ENCODE measurements at regions not wholly inside any gene's neighbourhood (a gene's known extent, or its start where the extent isn't known, plus 50 kb on each side); places are given as distances from the start of the nearest gene placed in this dataset.

DNA sequence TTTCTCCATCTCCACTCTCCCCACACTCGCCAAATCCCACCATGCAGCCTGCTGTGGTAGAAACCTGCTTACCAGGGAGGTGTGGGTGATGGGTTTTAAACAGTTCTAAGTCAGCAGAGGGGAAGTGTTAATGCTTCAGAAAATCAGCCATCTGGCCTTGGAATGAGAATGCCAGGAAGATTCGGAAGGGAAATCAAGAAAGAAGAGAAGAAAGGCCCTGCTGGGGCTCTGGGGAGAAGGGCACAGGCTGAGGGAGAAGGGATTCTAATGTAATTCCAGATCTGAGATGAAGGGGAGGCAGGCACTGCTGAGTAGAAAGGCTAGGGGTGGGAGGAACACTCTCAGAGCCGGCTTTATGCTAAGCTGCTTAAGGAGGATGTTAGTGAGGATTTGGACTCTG lies 434.7 kb upstream of the DMAC1 start:
- no peaks in the 10 kb centered on the region for H3K4me1 ChIP-seq
- TF ChIP-seq POLR2AphosphoS5 (IDR thresholded peaks at IDR 0.05) (no peak), POLR2A (IDR thresholded peaks at IDR 0.05) (no peak), EP300 (IDR thresholded peaks at IDR 0.05; ENCODE audit: low read depth) (no peak)
- TF ChIP-seq, protein P1, sequence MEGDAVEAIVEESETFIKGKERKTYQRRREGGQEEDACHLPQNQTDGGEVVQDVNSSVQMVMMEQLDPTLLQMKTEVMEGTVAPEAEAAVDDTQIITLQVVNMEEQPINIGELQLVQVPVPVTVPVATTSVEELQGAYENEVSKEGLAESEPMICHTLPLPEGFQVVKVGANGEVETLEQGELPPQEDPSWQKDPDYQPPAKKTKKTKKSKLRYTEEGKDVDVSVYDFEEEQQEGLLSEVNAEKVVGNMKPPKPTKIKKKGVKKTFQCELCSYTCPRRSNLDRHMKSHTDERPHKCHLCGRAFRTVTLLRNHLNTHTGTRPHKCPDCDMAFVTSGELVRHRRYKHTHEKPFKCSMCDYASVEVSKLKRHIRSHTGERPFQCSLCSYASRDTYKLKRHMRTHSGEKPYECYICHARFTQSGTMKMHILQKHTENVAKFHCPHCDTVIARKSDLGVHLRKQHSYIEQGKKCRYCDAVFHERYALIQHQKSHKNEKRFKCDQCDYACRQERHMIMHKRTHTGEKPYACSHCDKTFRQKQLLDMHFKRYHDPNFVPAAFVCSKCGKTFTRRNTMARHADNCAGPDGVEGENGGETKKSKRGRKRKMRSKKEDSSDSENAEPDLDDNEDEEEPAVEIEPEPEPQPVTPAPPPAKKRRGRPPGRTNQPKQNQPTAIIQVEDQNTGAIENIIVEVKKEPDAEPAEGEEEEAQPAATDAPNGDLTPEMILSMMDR (IDR thresholded peaks at IDR 0.05) = no peak
- WGBS, 2 donors (ENCODE audit: low coverage in 1 of 2) = 72 to 80% methylated on average over 3 of the region's 3 CpGs
- no peak for DNase-seq
- no peak overlapping the region for H3K4me3 ChIP-seq
- H3K27ac ChIP-seq = no peak overlapping the region
- in situ Hi-C loops (cut with MboI; ENCODE audit: low pct_ligation_motif_present in 1 of 4, low pct_unique_long_range_greater_than_20kb in 1 of 4, low sequenced_read_pairs in 3 of 4) (no loop called here), intact Hi-C loops (cut with DNase I; ENCODE audit: low total_unique reads) (no loop called here)
- no peaks in the 10 kb centered on the region for H3K36me3 ChIP-seq
- H3K9me3 ChIP-seq = no peaks in the 10 kb centered on the region
- no peaks in the 10 kb centered on the region for H3K27me3 ChIP-seq

DNA sequence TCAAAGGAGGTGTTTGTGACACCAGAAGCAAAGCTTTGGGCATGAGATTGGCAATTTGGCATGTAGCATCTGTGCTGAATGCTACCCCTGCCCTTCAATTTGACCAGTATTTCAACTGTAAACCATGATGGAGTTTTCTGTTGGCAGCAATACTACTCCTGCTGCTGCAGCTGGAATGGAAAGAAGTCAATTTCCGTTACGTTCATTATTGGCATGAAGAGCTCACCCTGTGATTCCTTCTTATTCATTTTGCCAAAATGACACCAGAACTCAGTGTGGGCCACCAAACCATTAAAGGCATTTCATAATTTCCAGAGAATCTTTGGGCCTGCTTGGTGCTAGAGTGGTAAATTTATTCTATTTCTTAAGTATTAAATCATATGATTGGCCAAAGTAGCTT lies 433.1 kb upstream of the DMAC1 start:
- in situ Hi-C loops (cut with MboI; ENCODE audit: low pct_ligation_motif_present in 1 of 4, low pct_unique_long_range_greater_than_20kb in 1 of 4, low sequenced_read_pairs in 3 of 4) (no loop called here), intact Hi-C loops (cut with DNase I; ENCODE audit: low total_unique reads) (no loop called here)
- no peaks in the 10 kb centered on the region for H3K9me3 ChIP-seq
- no peak overlapping the region for H3K4me3 ChIP-seq
- no peaks in the 10 kb centered on the region for H3K4me1 ChIP-seq
- H3K27me3 ChIP-seq = no peaks in the 10 kb centered on the region
- DNase-seq = no peak
- no peaks in the 10 kb centered on the region for H3K36me3 ChIP-seq
- WGBS, 2 donors (ENCODE audit: low coverage in 1 of 2) = 82 to 94% methylated on average over 2 of the region's 2 CpGs
- no peak overlapping the region for H3K27ac ChIP-seq
- TF ChIP-seq POLR2A (IDR thresholded peaks at IDR 0.05) = no peak
- TF ChIP-seq, protein P1 (IDR thresholded peaks at IDR 0.05) = no peak
- no peak for TF ChIP-seq EP300 (IDR thresholded peaks at IDR 0.05; ENCODE audit: low read depth)
- no peak for TF ChIP-seq POLR2AphosphoS5 (IDR thresholded peaks at IDR 0.05)

DNA sequence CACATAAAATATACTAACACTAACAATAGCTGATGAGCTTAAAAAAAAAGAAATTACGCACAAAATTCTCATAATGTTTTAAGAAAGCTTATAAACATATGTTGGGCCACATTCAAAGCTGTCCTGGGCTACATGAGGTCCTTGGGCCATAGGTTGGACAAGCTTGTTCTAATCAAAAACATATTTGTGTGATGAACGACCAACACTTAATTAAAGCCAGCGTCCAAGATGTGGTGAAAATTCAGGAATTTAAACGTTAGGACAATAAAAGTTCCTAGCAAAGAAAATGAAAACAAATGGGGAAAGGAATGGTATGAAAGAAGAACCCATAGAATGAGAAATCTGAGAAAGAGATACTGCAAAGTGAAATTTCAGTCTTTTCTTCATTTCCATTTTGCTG lies 429.6 kb upstream of the DMAC1 start:
- 62 to 89% methylated on average over 4 of the region's 4 CpGs for whole genome bisulfite sequencing, 2 donors (ENCODE audit: low coverage in 1 of 2)
- Histone ChIP-seq H3K27ac (no peak overlapping the region), H3K36me3 (no peaks in the 10 kb centered on the region), H3K27me3 (no peaks in the 10 kb centered on the region), H3K4me1 (no peaks in the 10 kb centered on the region), H3K4me3 (no peak overlapping the region), H3K9me3 (no peaks in the 10 kb centered on the region)
- intact Hi-C loops (cut with DNase I; ENCODE audit: low total_unique reads) (no loop called here), in situ Hi-C loops (cut with MboI; ENCODE audit: low pct_ligation_motif_present in 1 of 4, low pct_unique_long_range_greater_than_20kb in 1 of 4, low sequenced_read_pairs in 3 of 4) (loop anchor here in 1 of 4 donors (10.0 kb wide), 1 partner anchor 64 kb away; no protein-coding TSS in a partner anchor)
- no peak for DNase-seq
- no peak for TF ChIP-seq EP300 (IDR thresholded peaks at IDR 0.05; ENCODE audit: low read depth)
- TF ChIP-seq POLR2AphosphoS5 (IDR thresholded peaks at IDR 0.05) = no peak
- TF ChIP-seq, protein P1 (IDR thresholded peaks at IDR 0.05) = no peak
- no peak for TF ChIP-seq POLR2A (IDR thresholded peaks at IDR 0.05)

DNA sequence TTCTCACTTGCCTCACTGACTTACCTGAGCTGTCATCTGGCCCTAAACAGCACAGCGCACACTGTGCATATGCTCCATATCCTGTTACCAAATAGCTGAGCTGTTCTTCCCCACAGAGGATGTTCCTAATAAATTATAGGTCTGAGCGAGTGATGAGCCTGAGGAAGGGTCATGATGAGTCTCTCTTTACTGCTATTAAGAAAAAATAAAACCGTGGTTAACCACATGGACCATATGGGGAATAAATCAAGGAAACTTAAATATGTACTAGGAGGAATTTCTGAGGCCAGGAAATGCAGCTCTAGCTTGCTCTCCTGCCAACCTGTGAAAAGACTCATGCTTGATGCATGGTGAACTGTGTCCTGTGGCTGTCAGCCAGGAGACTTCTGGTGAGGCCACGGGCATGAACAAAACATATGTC lies 424.8 kb upstream of the DMAC1 start:
- WGBS, 2 donors (ENCODE audit: low coverage in 1 of 2) = 50% methylated on average over 4 of the region's 4 CpGs; no CpG with 5 or more reads in 1 of the 2 donors
- no peak for DNase-seq
- Histone ChIP-seq H3K27me3 (no peaks in the 10 kb centered on the region), H3K36me3 (no peaks in the 10 kb centered on the region), H3K9me3 (no peaks in the 10 kb centered on the region), H3K4me3 (no peak overlapping the region), H3K27ac (no peak overlapping the region), H3K4me1 (no peaks in the 10 kb centered on the region)
- intact Hi-C loops (cut with DNase I; ENCODE audit: low total_unique reads) (no loop called here), in situ Hi-C loops (cut with MboI; ENCODE audit: low pct_ligation_motif_present in 1 of 4, low pct_unique_long_range_greater_than_20kb in 1 of 4, low sequenced_read_pairs in 3 of 4) (loop anchor here in 1 of 4 donors (10.0 kb wide), 1 partner anchor 60 kb away; no protein-coding TSS in a partner anchor)
- TF ChIP-seq EP300 (IDR thresholded peaks at IDR 0.05; ENCODE audit: low read depth) = no peak

DNA sequence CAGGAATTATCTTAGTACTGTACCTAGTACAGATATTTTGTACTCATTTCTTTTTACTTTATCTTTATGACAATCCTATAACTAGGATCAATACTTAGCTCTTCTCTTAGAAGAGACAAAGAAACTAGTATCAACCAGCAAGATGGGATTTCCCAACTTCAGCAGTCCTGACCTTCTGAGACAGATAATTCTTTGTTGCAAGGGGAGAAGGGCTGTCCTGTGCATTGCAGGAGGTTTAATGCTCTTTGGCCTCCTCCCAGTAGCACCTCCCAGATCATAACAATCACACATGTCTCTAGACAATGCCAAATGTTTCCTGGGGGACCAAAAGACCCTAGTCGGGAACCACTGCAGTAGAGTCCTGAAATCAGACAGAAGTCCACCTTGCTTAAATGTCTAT lies 424.3 kb upstream of the DMAC1 start:
- H3K27ac ChIP-seq = no peak overlapping the region
- no peaks in the 10 kb centered on the region for H3K36me3 ChIP-seq
- 70% methylated on average over 1 of the region's 1 CpG; no CpG with 5 or more reads in 1 of the 2 donors for whole genome bisulfite sequencing, 2 donors (ENCODE audit: low coverage in 1 of 2)
- H3K27me3 ChIP-seq = no peaks in the 10 kb centered on the region
- H3K4me3 ChIP-seq = no peak overlapping the region
- no peak for DNase-seq
- no peaks in the 10 kb centered on the region for H3K4me1 ChIP-seq
- intact Hi-C loops (cut with DNase I; ENCODE audit: low total_unique reads) = no loop called here
- in situ Hi-C loops (cut with MboI; ENCODE audit: low pct_ligation_motif_present in 1 of 4, low pct_unique_long_range_greater_than_20kb in 1 of 4, low sequenced_read_pairs in 3 of 4) = loop anchor here in 1 of 4 donors (10.0 kb wide), 1 partner anchor 59 kb away; no protein-coding TSS in a partner anchor
- TF ChIP-seq POLR2A (IDR thresholded peaks at IDR 0.05) = no peak
- TF ChIP-seq POLR2AphosphoS5 (IDR thresholded peaks at IDR 0.05) = no peak
- TF ChIP-seq, protein P1 (IDR thresholded peaks at IDR 0.05) = no peak
- TF ChIP-seq EP300 (IDR thresholded peaks at IDR 0.05; ENCODE audit: low read depth) = no peak
- no peaks in the 10 kb centered on the region for H3K9me3 ChIP-seq

Measured in transverse colon (tissue), 4 donors.